ENCODE measurements at regions not wholly inside any gene's neighbourhood (a gene's known extent, or its start where the extent isn't known, plus 50 kb on each side); places are given as distances from the start of the nearest gene placed in this dataset.

DNA sequence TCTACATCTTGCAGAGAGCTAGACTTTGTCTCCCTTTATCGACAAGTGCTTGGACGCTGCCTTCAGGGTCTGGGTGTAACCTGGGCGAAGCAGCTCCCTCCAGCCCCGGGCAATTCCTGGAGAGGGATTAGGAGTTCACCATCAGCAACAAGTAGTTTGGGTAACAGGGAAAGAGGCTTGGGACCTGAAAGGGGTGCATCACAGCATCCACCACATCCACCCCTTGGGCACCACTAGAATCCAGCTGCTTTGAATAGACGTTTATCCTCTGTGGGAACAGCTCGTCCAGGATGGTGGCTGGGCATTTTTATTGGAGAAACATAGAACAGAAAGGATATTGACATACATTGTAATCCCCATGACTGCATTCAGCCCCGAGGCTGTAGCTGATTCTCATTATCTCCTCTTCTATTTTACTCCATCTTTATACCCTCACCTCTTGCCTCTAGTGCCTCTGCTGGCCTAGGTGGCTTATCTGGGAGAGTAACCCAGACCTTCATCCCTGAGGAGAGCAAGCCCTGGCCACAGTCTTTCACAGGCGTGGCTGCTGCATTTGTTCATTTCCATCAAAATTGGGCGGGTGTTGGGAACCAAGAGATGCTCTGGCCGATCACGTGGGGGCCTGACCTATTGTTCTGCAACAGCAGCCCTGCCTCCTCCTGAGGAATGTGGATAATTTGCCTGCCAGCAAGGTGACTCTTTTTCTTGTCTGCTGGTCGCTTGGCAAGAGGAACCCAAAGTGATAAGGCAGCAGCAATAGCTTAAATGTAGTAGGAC, 109.2 kb upstream of the RALGAPA2 start:
- Histone ChIP-seq H2AFZ (ENCODE audit: low read length) (no peak overlapping the region), H3K4me3 (ENCODE audit: low read length in 2 of 2) (no peak overlapping the region), H3K4ac (ENCODE audit: low read length) (no peak overlapping the region), H2AK5ac (ENCODE audit: low read depth, low read length) (no peak overlapping the region), H4K8ac (ENCODE audit: low read depth, low read length) (no peak overlapping the region), H2BK5ac (ENCODE audit: low read length) (no peak overlapping the region), H3K18ac (ENCODE audit: low read length) (no peak overlapping the region), H2BK15ac (ENCODE audit: low read length) (no peak overlapping the region), H4K91ac (ENCODE audit: low read depth, low read length, poor library complexity) (no peak overlapping the region), H3K36me3 (replicated peaks in 1 of 2; ENCODE audit: control insufficient read depth in 2 of 2, insufficient read depth in 2 of 2, low read length in 2 of 2) (no peaks in the 10 kb centered on the region), H3K27ac (replicated peaks; ENCODE audit: low read length) (no peak overlapping the region), H3K14ac (ENCODE audit: low read length) (no peak overlapping the region), H3K4me2 (ENCODE audit: insufficient read depth, low read length, poor library complexity, severe bottlenecking) (no peak overlapping the region), H3K23ac (ENCODE audit: low read depth, low read length, poor library complexity) (no peak overlapping the region), H3K4me1 (ENCODE audit: control insufficient read depth in 2 of 2, insufficient read depth in 1 of 2, low read depth in 1 of 2, low read length in 2 of 2) (peaks cover 7 to 11% of the 10 kb centered on the region in 2 donors), H2BK12ac (ENCODE audit: low read length) (no peak overlapping the region), H2BK120ac (ENCODE audit: low read depth, low read length) (no peak overlapping the region), H3K27me3 (ENCODE audit: control insufficient read depth in 3 of 3, insufficient read depth in 3 of 3, low read depth in 1 of 3, low read length in 3 of 3) (peaks cover 0 to 7% (median 0%) of the 10 kb centered on the region in 3 experiments), H3K9me3 (replicated peaks in 1 of 2; ENCODE audit: control insufficient read depth in 2 of 2, insufficient read depth in 1 of 2, low read depth in 1 of 2, low read length in 2 of 2) (no peaks in the 10 kb centered on the region), H3K79me1 (ENCODE audit: low read depth, low read length) (no peaks in the 10 kb centered on the region), H3K9ac (ENCODE audit: low read depth, low read length, poor library complexity) (no peak overlapping the region)
- DNase-seq (ENCODE audit: low spot score), result no peak
- no CpG with 5 or more reads among the region's 12 CpGs for WGBS, 2 donors (ENCODE audit: extremely low coverage in 2 of 2, insufficient read length in 2 of 2, insufficient replicate concordance in 1 of 2)

DNA sequence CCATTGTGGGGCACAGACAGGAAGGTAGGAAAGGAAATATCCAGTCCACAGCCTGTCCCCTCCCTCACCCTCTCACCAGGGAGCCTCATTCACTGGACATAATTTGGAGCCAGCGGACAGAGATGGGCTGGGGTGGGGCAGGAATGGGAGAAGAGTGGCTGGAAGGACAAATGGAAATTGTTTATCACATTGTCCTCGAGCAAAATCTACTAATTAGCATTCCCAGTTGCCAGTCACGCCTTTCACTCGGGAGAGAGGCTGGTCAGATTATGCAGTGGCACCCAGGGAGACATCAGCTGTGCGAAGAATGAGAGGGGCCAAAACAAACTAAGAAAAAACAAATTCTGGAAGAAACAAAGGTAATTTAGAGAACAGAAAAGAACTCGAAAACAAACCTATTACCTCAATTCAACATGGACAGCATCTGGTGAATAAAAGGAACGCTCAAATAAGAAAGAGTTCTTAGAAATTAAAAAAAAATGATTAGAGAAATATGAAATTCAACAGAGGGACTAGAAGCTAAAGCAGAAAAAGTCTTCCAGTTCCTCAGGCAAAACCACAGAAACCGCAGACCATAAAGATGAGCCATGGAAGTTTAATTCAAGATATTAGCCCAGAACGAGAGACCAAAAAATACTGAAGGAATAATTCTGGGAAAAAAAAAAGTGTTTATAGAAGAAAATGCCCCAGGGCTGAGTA, 108.5 kb upstream of the RALGAPA2 start:
- no peak overlapping the region for H2BK120ac ChIP-seq (ENCODE audit: low read depth, low read length)
- H3K36me3 ChIP-seq (replicated peaks in 1 of 2; ENCODE audit: control insufficient read depth in 2 of 2, insufficient read depth in 2 of 2, low read length in 2 of 2), result no peaks in the 10 kb centered on the region
- no peak overlapping the region for H3K4me2 ChIP-seq (ENCODE audit: insufficient read depth, low read length, poor library complexity, severe bottlenecking)
- no peaks in the 10 kb centered on the region for H3K9me3 ChIP-seq (replicated peaks in 1 of 2; ENCODE audit: control insufficient read depth in 2 of 2, insufficient read depth in 1 of 2, low read depth in 1 of 2, low read length in 2 of 2)
- no peak overlapping the region for H3K4me3 ChIP-seq (ENCODE audit: low read length in 2 of 2)
- peak overlapping the region; percentile 67 for H2AFZ ChIP-seq (ENCODE audit: low read length)
- WGBS, 2 donors (ENCODE audit: extremely low coverage in 2 of 2, insufficient read length in 2 of 2, insufficient replicate concordance in 1 of 2), result no CpG with 5 or more reads among the region's 9 CpGs
- H3K14ac ChIP-seq (ENCODE audit: low read length), result no peak overlapping the region
- H2AK5ac ChIP-seq (ENCODE audit: low read depth, low read length), result no peak overlapping the region
- H3K27me3 ChIP-seq (ENCODE audit: control insufficient read depth in 3 of 3, insufficient read depth in 3 of 3, low read depth in 1 of 3, low read length in 3 of 3), result peaks cover 0 to 5% (median 0%) of the 10 kb centered on the region in 3 experiments
- H3K9ac ChIP-seq (ENCODE audit: low read depth, low read length, poor library complexity), result no peak overlapping the region
- no peak overlapping the region for H2BK5ac ChIP-seq (ENCODE audit: low read length)
- H2BK15ac ChIP-seq (ENCODE audit: low read length), result no peak overlapping the region
- H3K27ac ChIP-seq (replicated peaks; ENCODE audit: low read length), result no peak overlapping the region
- no peak for DNase-seq (ENCODE audit: low spot score)
- no peak overlapping the region for H3K4ac ChIP-seq (ENCODE audit: low read length)
- H3K4me1 ChIP-seq (ENCODE audit: control insufficient read depth in 2 of 2, insufficient read depth in 1 of 2, low read depth in 1 of 2, low read length in 2 of 2), result peaks cover 7 to 11% of the 10 kb centered on the region in 2 donors
- no peak overlapping the region for H3K23ac ChIP-seq (ENCODE audit: low read depth, low read length, poor library complexity)
- H3K18ac ChIP-seq (ENCODE audit: low read length), result no peak overlapping the region
- H4K91ac ChIP-seq (ENCODE audit: low read depth, low read length, poor library complexity), result no peak overlapping the region
- no peak overlapping the region for H2BK12ac ChIP-seq (ENCODE audit: low read length)
- H4K8ac ChIP-seq (ENCODE audit: low read depth, low read length), result no peak overlapping the region
- H3K79me1 ChIP-seq (ENCODE audit: low read depth, low read length), result no peaks in the 10 kb centered on the region

DNA sequence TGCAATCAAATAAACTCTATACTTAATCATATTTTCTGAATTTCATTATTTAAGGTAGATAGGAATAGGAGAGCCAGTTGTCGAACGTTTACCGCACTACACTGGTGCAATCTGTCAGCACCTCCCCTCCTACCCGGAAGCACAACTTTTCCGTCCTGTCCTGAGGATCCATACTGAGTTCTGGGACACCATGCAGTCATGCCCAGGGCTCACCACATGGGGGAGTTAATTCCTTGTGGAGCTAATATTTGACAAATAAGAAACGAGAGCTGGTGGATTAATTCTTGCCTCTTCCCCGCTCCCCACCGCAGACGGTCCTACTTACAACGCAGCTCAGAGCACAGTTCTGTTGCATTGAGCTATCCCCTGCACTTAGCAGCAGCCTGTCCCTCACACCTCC, 107.7 kb upstream of the RALGAPA2 start:
- no peak overlapping the region for H3K9ac ChIP-seq (ENCODE audit: low read depth, low read length, poor library complexity)
- H2BK5ac ChIP-seq (ENCODE audit: low read length), result no peak overlapping the region
- no peak overlapping the region for H3K23ac ChIP-seq (ENCODE audit: low read depth, low read length, poor library complexity)
- H2BK120ac ChIP-seq (ENCODE audit: low read depth, low read length), result no peak overlapping the region
- WGBS, 2 donors (ENCODE audit: extremely low coverage in 2 of 2, insufficient read length in 2 of 2, insufficient replicate concordance in 1 of 2), result no CpG with 5 or more reads among the region's 10 CpGs
- no peak overlapping the region for H3K14ac ChIP-seq (ENCODE audit: low read length)
- no peak for DNase-seq (ENCODE audit: low spot score)
- no peak overlapping the region for H4K91ac ChIP-seq (ENCODE audit: low read depth, low read length, poor library complexity)
- H3K4me2 ChIP-seq (ENCODE audit: insufficient read depth, low read length, poor library complexity, severe bottlenecking), result no peak overlapping the region
- H3K79me1 ChIP-seq (ENCODE audit: low read depth, low read length), result no peaks in the 10 kb centered on the region
- H3K4me3 ChIP-seq (ENCODE audit: low read length in 2 of 2), result peak overlapping the region in 1 of 2 donors; percentile 7
- no peak overlapping the region for H2BK12ac ChIP-seq (ENCODE audit: low read length)
- H4K8ac ChIP-seq (ENCODE audit: low read depth, low read length), result no peak overlapping the region
- peaks cover 7 to 11% of the 10 kb centered on the region in 2 donors for H3K4me1 ChIP-seq (ENCODE audit: control insufficient read depth in 2 of 2, insufficient read depth in 1 of 2, low read depth in 1 of 2, low read length in 2 of 2)
- H3K4ac ChIP-seq (ENCODE audit: low read length), result no peak overlapping the region
- H3K27me3 ChIP-seq (ENCODE audit: control insufficient read depth in 3 of 3, insufficient read depth in 3 of 3, low read depth in 1 of 3, low read length in 3 of 3), result peaks cover 0 to 5% (median 0%) of the 10 kb centered on the region in 3 experiments
- H3K36me3 ChIP-seq (replicated peaks in 1 of 2; ENCODE audit: control insufficient read depth in 2 of 2, insufficient read depth in 2 of 2, low read length in 2 of 2), result no peaks in the 10 kb centered on the region
- peak overlapping the region; percentile 67 for H2AFZ ChIP-seq (ENCODE audit: low read length)
- H2BK15ac ChIP-seq (ENCODE audit: low read length), result no peak overlapping the region
- no peak overlapping the region for H3K27ac ChIP-seq (replicated peaks; ENCODE audit: low read length)
- H3K18ac ChIP-seq (ENCODE audit: low read length), result no peak overlapping the region
- no peaks in the 10 kb centered on the region for H3K9me3 ChIP-seq (replicated peaks in 1 of 2; ENCODE audit: control insufficient read depth in 2 of 2, insufficient read depth in 1 of 2, low read depth in 1 of 2, low read length in 2 of 2)
- no peak overlapping the region for H2AK5ac ChIP-seq (ENCODE audit: low read depth, low read length)

GRCh38 chr20:20816969-20817755, 104.7 kb upstream of the RALGAPA2 start:
- Histone ChIP-seq H4K91ac (ENCODE audit: low read depth, low read length, poor library complexity) (no peak overlapping the region), H3K27me3 (ENCODE audit: control insufficient read depth in 3 of 3, insufficient read depth in 3 of 3, low read depth in 1 of 3, low read length in 3 of 3) (no peaks in the 10 kb centered on the region), H3K27ac (replicated peaks; ENCODE audit: low read length) (no peak overlapping the region), H3K4ac (ENCODE audit: low read length) (no peak overlapping the region), H3K18ac (ENCODE audit: low read length) (no peak overlapping the region), H2BK15ac (ENCODE audit: low read length) (no peak overlapping the region), H3K9ac (ENCODE audit: low read depth, low read length, poor library complexity) (no peak overlapping the region), H2BK120ac (ENCODE audit: low read depth, low read length) (no peak overlapping the region), H2AK5ac (ENCODE audit: low read depth, low read length) (no peak overlapping the region), H3K36me3 (replicated peaks in 1 of 2; ENCODE audit: control insufficient read depth in 2 of 2, insufficient read depth in 2 of 2, low read length in 2 of 2) (no peaks in the 10 kb centered on the region), H3K4me2 (ENCODE audit: insufficient read depth, low read length, poor library complexity, severe bottlenecking) (no peak overlapping the region), H3K79me1 (ENCODE audit: low read depth, low read length) (no peaks in the 10 kb centered on the region), H3K23ac (ENCODE audit: low read depth, low read length, poor library complexity) (no peak overlapping the region), H4K8ac (ENCODE audit: low read depth, low read length) (no peak overlapping the region), H3K4me3 (ENCODE audit: low read length in 2 of 2) (no peak overlapping the region), H3K14ac (ENCODE audit: low read length) (no peak overlapping the region), H2AFZ (ENCODE audit: low read length) (no peak overlapping the region), H2BK12ac (ENCODE audit: low read length) (no peak overlapping the region), H3K4me1 (ENCODE audit: control insufficient read depth in 2 of 2, insufficient read depth in 1 of 2, low read depth in 1 of 2, low read length in 2 of 2) (peaks cover 7 to 17% of the 10 kb centered on the region in 2 donors), H2BK5ac (ENCODE audit: low read length) (no peak overlapping the region), H3K9me3 (replicated peaks in 1 of 2; ENCODE audit: control insufficient read depth in 2 of 2, insufficient read depth in 1 of 2, low read depth in 1 of 2, low read length in 2 of 2) (no peaks in the 10 kb centered on the region)
- DNase-seq (ENCODE audit: low spot score), result no peak
- no CpG with 5 or more reads among the region's 4 CpGs for WGBS, 2 donors (ENCODE audit: extremely low coverage in 2 of 2, insufficient read length in 2 of 2, insufficient replicate concordance in 1 of 2)
